Hippocampal formation (tissue), 2 donors: ENCODE measurements at regions not wholly inside any gene's neighbourhood (a gene's known extent, or its start where the extent isn't known, plus 50 kb on each side); places are given as distances from the start of the nearest gene placed in this dataset.

Experiments
- DNase-seq, 2 donors: peaks; one replicate each; lab custom pipeline; 2025; lab: John Stamatoyannopoulos, UW

- DNase-seq = no peak
Measured at GRCh38 chr7:10268034-10268433, 705.6 kb upstream of the PHF14 start.

- DNase-seq = no peak
Measured at GRCh38 chr7:10282909-10283308, 690.8 kb upstream of the PHF14 start.

GRCh38 chr7:10284001-10284400 is 689.7 kb upstream of the PHF14 start:
- no peak for DNase-seq

- no peak for DNase-seq
Measured at GRCh38 chr7:10299384-10299783, 674.3 kb upstream of the PHF14 start.

- no peak for DNase-seq
Measured at GRCh38 chr7:10300577-10300976, 673.1 kb upstream of the PHF14 start.

- DNase-seq = no peak
Measured at GRCh38 chr7:10308276-10308675, 665.4 kb upstream of the PHF14 start.

- DNase-seq = no peak
Measured at GRCh38 chr7:10312942-10313341, 660.7 kb upstream of the PHF14 start.

GRCh38 chr7:10315881-10316280 is 657.8 kb upstream of the PHF14 start:
- DNase-seq = no peak

GRCh38 chr7:10316488-10316887 is 657.2 kb upstream of the PHF14 start:
- DNase-seq = no peak

- no peak for DNase-seq
Measured at GRCh38 chr7:10325395-10325794, 648.3 kb upstream of the PHF14 start.

- DNase-seq = no peak
Measured at GRCh38 chr7:10343108-10343507, 630.6 kb upstream of the PHF14 start.

- no peak for DNase-seq
Measured at GRCh38 chr7:10346032-10346431, 627.6 kb upstream of the PHF14 start.

- DNase-seq = no peak
Measured at GRCh38 chr7:10355816-10356215, 617.9 kb upstream of the PHF14 start.

GRCh38 chr7:10360050-10360449 is 613.6 kb upstream of the PHF14 start:
- no peak for DNase-seq

GRCh38 chr7:10401793-10402192 is 571.9 kb upstream of the PHF14 start:
- DNase-seq = no peak

- DNase-seq = peak in 1 of 2 donors; percentile 48
Measured at GRCh38 chr7:10412422-10413019, 561.2 kb upstream of the PHF14 start.

- DNase-seq = no peak
Measured at GRCh38 chr7:10418985-10419384, 554.7 kb upstream of the PHF14 start.

- DNase-seq = peak in 1 of 2 donors; percentile 53
Measured at GRCh38 chr7:10429031-10429430, 544.6 kb upstream of the PHF14 start.

GRCh38 chr7:10429511-10429910 is 544.2 kb upstream of the PHF14 start:
- peak; percentile 36 to 53 for DNase-seq

- no peak for DNase-seq
Measured at GRCh38 chr7:10436302-10436701, 537.4 kb upstream of the PHF14 start.

GRCh38 chr7:10439027-10439426 is 534.6 kb upstream of the PHF14 start:
- DNase-seq = no peak

- no peak for DNase-seq
Measured at GRCh38 chr7:10455936-10456335, 517.7 kb upstream of the PHF14 start.

GRCh38 chr7:10460474-10460873 is 513.2 kb upstream of the PHF14 start:
- no peak for DNase-seq

GRCh38 chr7:10463701-10464100 is 510.0 kb upstream of the PHF14 start:
- no peak for DNase-seq
